OCI-LY7 (cell line): ENCODE measurements at regions not wholly inside any gene's neighbourhood (a gene's known extent, or its start where the extent isn't known, plus 50 kb on each side); places are given as distances from the start of the nearest gene placed in this dataset.

Experiments used
- BruUV-seq: library from RNA; stranded (reverse); fragments of 400-500 nt; replicated peaks from 2 replicates; lab custom pipeline; 2021; lab: Mats Ljungman, UMichigan
- CTCF ChIA-PET: fragments of 300-600 bp; sonication (Branson Sonifier 250); formaldehyde crosslinking; loops from one replicate; lab custom pipeline; 2022; ENCODE audit warnings: antibody characterized with exemption; ENCODE audit not compliant: unreplicated experiment; lab: Charles Lee
- POLR2A ChIA-PET: fragments of 300-600 bp; sonication (Branson Sonifier 250); formaldehyde crosslinking; loops from one replicate; lab custom pipeline; 2022; ENCODE audit warnings: antibody characterized with exemption; lab: Charles Lee
- DNase-seq: peaks from one replicate; pipeline ENCODE4 v3.0.0-alpha.2; 2015; ENCODE audit warnings: low spot score
- H2AFZ ChIP-seq: fragments of 200-600 bp; sonication (generic), shearing (Covaris generic); 2 replicates; pipeline ENCODE4 v1.6.1; 2014; ENCODE audit warnings: mild to moderate bottlenecking, antibody characterized with exemption, low read length, moderate library complexity
- H3K27ac ChIP-seq: fragments of 200-600 bp; sonication (generic); 2 replicates; pipeline ENCODE4 v1.5.1; 2014; ENCODE audit warnings: mixed run types, low read depth, mild to moderate bottlenecking, moderate library complexity, low read length, inconsistent platforms; ENCODE audit not compliant: poor library complexity, severe bottlenecking
- H3K36me3 ChIP-seq: fragments of 200-600 bp; sonication (generic); 2 replicates; pipeline ENCODE4 v1.6.1; 2014; ENCODE audit warnings: mild to moderate bottlenecking, antibody characterized with exemption, low read length, moderate library complexity, mixed read lengths; ENCODE audit not compliant: insufficient read depth
- H3K4me1 ChIP-seq: fragments of 200-600 bp; sonication (generic); 2 replicates; pipeline ENCODE4 v1.5.1; 2014; ENCODE audit warnings: mild to moderate bottlenecking, low read length; ENCODE audit not compliant: insufficient read depth, poor library complexity, severe bottlenecking
- H3K4me2 ChIP-seq: fragments of 200-600 bp; sonication (generic); 2 replicates; pipeline ENCODE4 v1.6.1; 2014; ENCODE audit warnings: mild to moderate bottlenecking, low read length
- H3K4me3 ChIP-seq: fragments of 200-600 bp; sonication (generic); 2 replicates; pipeline ENCODE4 v1.5.1; 2014; ENCODE audit warnings: mild to moderate bottlenecking, low read depth, low read length; ENCODE audit not compliant: poor library complexity, severe bottlenecking
- H3K79me2 ChIP-seq: fragments of 200-600 bp; sonication (generic); 2 replicates; pipeline ENCODE4 v1.6.1; 2016; ENCODE audit warnings: low read depth, mild to moderate bottlenecking, low read length, moderate library complexity, mixed read lengths; ENCODE audit not compliant: insufficient read depth
- H3K9me2 ChIP-seq: fragments of 200-600 bp; sonication (generic); 2 replicates; pipeline ENCODE4 v1.6.1; 2016; ENCODE audit warnings: mild to moderate bottlenecking, low read length, mixed read lengths; ENCODE audit not compliant: insufficient read depth
- H3K9me3 ChIP-seq: fragments of 200-600 bp; sonication (generic); 2 replicates; pipeline ENCODE4 v1.6.1; 2014; ENCODE audit warnings: mild to moderate bottlenecking, mixed run types, low read length, mixed read lengths
- H4K20me1 ChIP-seq: fragments of 200-600 bp; sonication (generic); 2 replicates; pipeline ENCODE4 v1.6.1; 2014; ENCODE audit warnings: mild to moderate bottlenecking, antibody characterized with exemption, low read length, moderate library complexity, mixed read lengths; ENCODE audit not compliant: insufficient read depth
- CTCF ChIP-seq: fragments of 200-600 bp; sonication (generic); conservative IDR thresholded peaks from 2 replicates; pipeline ENCODE4 v1.5.1; 2014; ENCODE audit warnings: mild to moderate bottlenecking, antibody characterized with exemption, low read length, moderate library complexity, mixed read lengths
- EZH2phosphoT487 ChIP-seq: fragments of 200-600 bp; sonication (generic); IDR thresholded peaks from 2 replicates; pipeline ENCODE4 v1.6.1; 2018; ENCODE audit warnings: low read depth, borderline replicate concordance, mild to moderate bottlenecking, mixed run types, antibody characterized with exemption, low read length, moderate library complexity, mixed read lengths
- intact Hi-C: fragments of 100-400 bp; cut with micrococcal nuclease; formaldehyde crosslinking; loops from one replicate; pipeline ENCODE4 v1.10.0; 2022; ENCODE audit not compliant: unreplicated experiment

GRCh38 chr2:220446106-220446712, 818.8 kb downstream of the SLC4A3 start:
- Histone ChIP-seq H2AFZ (no peak overlapping the region), H3K4me1 (no peaks in the 10 kb centered on the region), H3K9me2 (no peaks in the 10 kb centered on the region), H3K4me2 (no peak overlapping the region), H3K4me3 (no peak overlapping the region), H3K36me3 (no peaks in the 10 kb centered on the region), H3K27ac (no peak overlapping the region), H4K20me1 (no peaks in the 10 kb centered on the region), H3K79me2 (no peaks in the 10 kb centered on the region), H3K9me3 (no peaks in the 10 kb centered on the region)
- intact Hi-C loops = no loop called here
- BruUV-seq = no TSS peak
- TF ChIP-seq CTCF (no peak), EZH2phosphoT487 (no peak)
- POLR2A ChIA-PET = interaction anchor here (0.6 kb wide), 1 partner anchor 110 kb away, joined by 6 read pairs; no protein-coding TSS in a partner anchor
- DNase-seq = no peak
- CTCF ChIA-PET = no interaction called here

- Histone ChIP-seq H3K4me3 (no peak overlapping the region), H2AFZ (no peak overlapping the region), H3K4me2 (no peak overlapping the region), H3K27ac (no peak overlapping the region), H3K9me2 (no peaks in the 10 kb centered on the region), H4K20me1 (no peaks in the 10 kb centered on the region), H3K36me3 (no peaks in the 10 kb centered on the region), H3K9me3 (no peaks in the 10 kb centered on the region), H3K4me1 (no peaks in the 10 kb centered on the region), H3K79me2 (no peaks in the 10 kb centered on the region)
- ChIA-PET CTCF (no interaction called here), POLR2A (no interaction called here)
- DNase-seq = no peak
- intact Hi-C loops = no loop called here
- no TSS peak for BruUV-seq
- no peak for TF ChIP-seq EZH2phosphoT487
- TF ChIP-seq CTCF = no peak
These were observed 823.4 kb downstream of the SLC4A3 start for GRCh38 chr2:220450846-220451245.

GRCh38 chr2:220451438-220451837, 824.0 kb downstream of the SLC4A3 start:
- Histone ChIP-seq H2AFZ (no peak overlapping the region), H3K9me3 (no peaks in the 10 kb centered on the region), H3K79me2 (no peaks in the 10 kb centered on the region), H3K9me2 (no peaks in the 10 kb centered on the region), H4K20me1 (no peaks in the 10 kb centered on the region), H3K36me3 (no peaks in the 10 kb centered on the region), H3K4me2 (no peak overlapping the region), H3K4me1 (no peaks in the 10 kb centered on the region), H3K4me3 (no peak overlapping the region), H3K27ac (no peak overlapping the region)
- TF ChIP-seq EZH2phosphoT487 (no peak), CTCF (no peak)
- intact Hi-C loops = no loop called here
- ChIA-PET POLR2A (interaction anchor here (0.6 kb wide), 1 partner anchor 838 kb away, joined by 3 read pairs; no protein-coding TSS in a partner anchor), CTCF (no interaction called here)
- no peak for DNase-seq
- BruUV-seq = no TSS peak
